ENCODE measurements at regions not wholly inside any gene's neighbourhood (a gene's known extent, or its start where the extent isn't known, plus 50 kb on each side); places are given as distances from the start of the nearest gene placed in this dataset.

GRCh38 chr3:146679995-146680394 is 74.8 kb upstream of the PLSCR5 start:
- no peak for DNase-seq
- Mint-ChIP-seq H3K27ac (no peak overlapping the region), H3K27me3 (ENCODE audit: low read depth) (no peaks in the 10 kb centered on the region), H3K9me3 (peaks cover 2% of the 10 kb centered on the region), H3K4me1 (ENCODE audit: low read depth) (no peaks in the 10 kb centered on the region), H3K36me3 (ENCODE audit: low read depth) (no peaks in the 10 kb centered on the region), H3K4me3 (no peak overlapping the region)
- intact Hi-C loops (cut with micrococcal nuclease) = no loop called here
- CTCF ChIA-PET = no interaction called here

- CTCF ChIA-PET = no interaction called here
- Mint-ChIP-seq H3K9me3 (no peaks in the 10 kb centered on the region), H3K27me3 (ENCODE audit: low read depth) (no peaks in the 10 kb centered on the region), H3K4me3 (no peak overlapping the region), H3K4me1 (ENCODE audit: low read depth) (no peaks in the 10 kb centered on the region), H3K36me3 (ENCODE audit: low read depth) (no peaks in the 10 kb centered on the region), H3K27ac (no peak overlapping the region)
- intact Hi-C loops (cut with micrococcal nuclease) = no loop called here
- no peak for DNase-seq
Observed at GRCh38 chr3:146679191-146679590, 74.0 kb upstream of the PLSCR5 start.

GRCh38 chr3:146672941-146673340 is 67.8 kb upstream of the PLSCR5 start:
- intact Hi-C loops (cut with micrococcal nuclease) = no loop called here
- Mint-ChIP-seq H3K4me3 (no peak overlapping the region), H3K4me1 (ENCODE audit: low read depth) (no peaks in the 10 kb centered on the region), H3K9me3 (no peaks in the 10 kb centered on the region), H3K27me3 (ENCODE audit: low read depth) (no peaks in the 10 kb centered on the region), H3K27ac (no peak overlapping the region), H3K36me3 (ENCODE audit: low read depth) (no peaks in the 10 kb centered on the region)
- CTCF ChIA-PET = no interaction called here
- DNase-seq = no peak

- Mint-ChIP-seq H3K36me3 (ENCODE audit: low read depth) (no peaks in the 10 kb centered on the region), H3K4me1 (ENCODE audit: low read depth) (no peaks in the 10 kb centered on the region), H3K27me3 (ENCODE audit: low read depth) (no peaks in the 10 kb centered on the region), H3K9me3 (peaks cover 2% of the 10 kb centered on the region), H3K27ac (no peak overlapping the region), H3K4me3 (no peak overlapping the region)
- CTCF ChIA-PET = no interaction called here
- intact Hi-C loops (cut with micrococcal nuclease) = no loop called here
- no peak for DNase-seq
Observed at GRCh38 chr3:146664403-146664802, 59.3 kb upstream of the PLSCR5 start.

GRCh38 chr3:146658841-146659240 is 53.7 kb upstream of the PLSCR5 start:
- Mint-ChIP-seq H3K9me3 (peaks cover 5% of the 10 kb centered on the region), H3K27ac (no peak overlapping the region), H3K27me3 (ENCODE audit: low read depth) (peaks cover 2% of the 10 kb centered on the region), H3K36me3 (ENCODE audit: low read depth) (peaks cover 1% of the 10 kb centered on the region), H3K4me1 (ENCODE audit: low read depth) (no peaks in the 10 kb centered on the region), H3K4me3 (no peak overlapping the region)
- no peak for DNase-seq
- CTCF ChIA-PET = no interaction called here
- intact Hi-C loops (cut with micrococcal nuclease) = no loop called here

GRCh38 chr3:146655333-146655996 is 50.3 kb upstream of the PLSCR5 start:
- Mint-ChIP-seq H3K4me3 (no peak overlapping the region), H3K27ac (no peak overlapping the region), H3K9me3 (peaks cover 5% of the 10 kb centered on the region), H3K36me3 (ENCODE audit: low read depth) (peaks cover 1% of the 10 kb centered on the region), H3K27me3 (ENCODE audit: low read depth) (peaks cover 2% of the 10 kb centered on the region), H3K4me1 (ENCODE audit: low read depth) (no peaks in the 10 kb centered on the region)
- DNase-seq = no peak
- CTCF ChIA-PET = no interaction called here
- intact Hi-C loops (cut with micrococcal nuclease) = no loop called here

All from activated naive CD4-positive, alpha-beta T cell treated with anti-CD3 and anti-CD28 coated beads for 36 hours (primary cell).